ENCODE measurements at regions not wholly inside any gene's neighbourhood (a gene's known extent, or its start where the extent isn't known, plus 50 kb on each side); places are given as distances from the start of the nearest gene placed in this dataset.

- TF ChIP-seq CTCF (conservative IDR thresholded peaks at IDR 0.05; ENCODE audit: low read depth, low read length) (no peak), RAD21 (IDR thresholded peaks at IDR 0.05; ENCODE audit: low read length) (no peak), CEBPB (IDR thresholded peaks at IDR 0.05; ENCODE audit: low read depth, low read length) (no peak), POLR2A (IDR thresholded peaks at IDR 0.05; ENCODE audit: low read depth, low read length) (no peak), RFX5 (IDR thresholded peaks at IDR 0.05; ENCODE audit: low read depth, low read length) (no peak), USF2 (IDR thresholded peaks at IDR 0.05; ENCODE audit: low read depth, low read length) (no peak), ELK1 (IDR thresholded peaks at IDR 0.05; ENCODE audit: borderline replicate concordance, low read depth, low read length) (no peak), RCOR1 (IDR thresholded peaks at IDR 0.05; ENCODE audit: insufficient replicate concordance, low read length) (no peak), MXI1 (IDR thresholded peaks at IDR 0.05; ENCODE audit: borderline replicate concordance, low read depth, low read length) (no peak), FOS (IDR thresholded peaks at IDR 0.05; ENCODE audit: low read depth, low read length) (no peak), MAFK (IDR thresholded peaks at IDR 0.05; ENCODE audit: low read depth, low read length) (peak; percentile 78), SMC3 (IDR thresholded peaks at IDR 0.05; ENCODE audit: low read depth, low read length) (no peak)
Measured at GRCh38 chr4:136742333-136742732, 790.0 kb downstream of the PCDH18 start.

Measured in IMR-90 (cell line).